ENCODE measurements at regions not wholly inside any gene's neighbourhood (a gene's known extent, or its start where the extent isn't known, plus 50 kb on each side); places are given as distances from the start of the nearest gene placed in this dataset.

DNA sequence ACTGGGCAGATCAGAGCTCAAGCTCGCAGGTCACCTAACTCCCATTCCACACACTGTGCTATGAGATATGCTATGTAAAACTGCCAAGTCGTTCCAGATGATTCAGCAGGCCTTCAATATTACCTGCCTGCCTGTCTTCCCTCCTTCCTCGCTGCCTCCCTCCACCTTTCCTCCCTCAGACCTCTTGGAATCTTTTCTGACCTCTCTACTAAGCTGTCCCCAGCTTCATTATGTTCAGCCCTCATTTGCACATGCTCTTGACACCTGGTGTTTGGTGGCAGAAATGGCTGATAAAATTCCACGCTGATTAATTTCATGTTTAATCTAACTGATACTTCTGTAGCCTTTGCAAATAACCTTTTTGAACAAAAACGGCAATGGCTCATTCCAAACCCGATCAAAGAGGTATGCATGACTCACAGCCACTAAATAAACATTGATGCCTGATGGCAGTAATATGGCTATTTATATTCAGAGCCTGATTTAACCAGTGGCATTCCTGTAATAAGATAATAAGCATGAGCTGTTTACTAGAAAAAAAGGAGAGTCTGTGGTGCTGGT lies 130.8 kb upstream of the EGLN3 start:
- TF ChIP-seq CTCF (IDR thresholded peaks at IDR 0.05; ENCODE audit: low read depth, low read length) (no peak), EZH2phosphoT487 (IDR thresholded peaks at IDR 0.05; ENCODE audit: low read depth) (no peak)

All from OCI-LY3 (cell line).